ENCODE measurements at regions not wholly inside any gene's neighbourhood (a gene's known extent, or its start where the extent isn't known, plus 50 kb on each side); places are given as distances from the start of the nearest gene placed in this dataset.

DNA sequence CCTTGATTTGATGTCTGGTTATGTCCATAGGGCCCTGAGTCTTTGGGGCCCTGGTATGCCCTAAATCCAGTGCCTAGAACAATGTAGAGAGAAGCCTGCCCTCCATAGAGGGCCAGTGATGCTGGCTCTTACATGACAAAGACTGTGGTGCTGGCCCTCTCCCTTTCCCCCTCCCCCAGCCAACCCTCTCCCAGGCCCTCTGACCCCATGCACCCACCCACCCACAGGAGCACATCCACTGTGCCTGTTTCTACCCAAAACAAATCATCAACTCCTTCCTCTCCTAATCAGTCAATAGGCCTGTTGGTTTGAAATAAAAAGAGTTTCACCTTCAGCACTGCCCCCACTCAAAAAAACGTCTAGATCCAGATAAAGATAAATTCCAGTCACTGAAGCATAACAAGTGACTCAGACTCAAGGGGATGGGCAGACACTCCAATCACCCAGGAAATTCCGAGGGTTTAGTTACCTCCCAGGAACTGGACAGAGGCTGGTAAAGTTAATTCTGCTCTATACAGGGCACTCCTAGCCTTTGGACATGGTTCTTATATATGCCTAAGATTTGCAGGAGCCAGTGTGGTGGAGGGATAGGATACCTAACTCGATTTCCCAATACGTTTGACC, 144.8 kb upstream of the VANGL1 start:
- DNase-seq (no peak), ATAC-seq (peak in 1 of 2 donors; percentile 29)
- H3K36me3 ChIP-seq = no peaks in the 10 kb centered on the region
- H3K4me3 ChIP-seq = no peak overlapping the region
- H3K9me3 ChIP-seq = no peaks in the 10 kb centered on the region
- no peak overlapping the region for H3K27ac ChIP-seq
- intact Hi-C loops (cut with DNase I) = no loop called here
- no peaks in the 10 kb centered on the region for H3K27me3 ChIP-seq (ENCODE audit: low read depth)
- TF ChIP-seq, protein P1, sequence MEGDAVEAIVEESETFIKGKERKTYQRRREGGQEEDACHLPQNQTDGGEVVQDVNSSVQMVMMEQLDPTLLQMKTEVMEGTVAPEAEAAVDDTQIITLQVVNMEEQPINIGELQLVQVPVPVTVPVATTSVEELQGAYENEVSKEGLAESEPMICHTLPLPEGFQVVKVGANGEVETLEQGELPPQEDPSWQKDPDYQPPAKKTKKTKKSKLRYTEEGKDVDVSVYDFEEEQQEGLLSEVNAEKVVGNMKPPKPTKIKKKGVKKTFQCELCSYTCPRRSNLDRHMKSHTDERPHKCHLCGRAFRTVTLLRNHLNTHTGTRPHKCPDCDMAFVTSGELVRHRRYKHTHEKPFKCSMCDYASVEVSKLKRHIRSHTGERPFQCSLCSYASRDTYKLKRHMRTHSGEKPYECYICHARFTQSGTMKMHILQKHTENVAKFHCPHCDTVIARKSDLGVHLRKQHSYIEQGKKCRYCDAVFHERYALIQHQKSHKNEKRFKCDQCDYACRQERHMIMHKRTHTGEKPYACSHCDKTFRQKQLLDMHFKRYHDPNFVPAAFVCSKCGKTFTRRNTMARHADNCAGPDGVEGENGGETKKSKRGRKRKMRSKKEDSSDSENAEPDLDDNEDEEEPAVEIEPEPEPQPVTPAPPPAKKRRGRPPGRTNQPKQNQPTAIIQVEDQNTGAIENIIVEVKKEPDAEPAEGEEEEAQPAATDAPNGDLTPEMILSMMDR (IDR thresholded peaks at IDR 0.05) = no peak
- no peaks in the 10 kb centered on the region for H3K4me1 ChIP-seq

DNA sequence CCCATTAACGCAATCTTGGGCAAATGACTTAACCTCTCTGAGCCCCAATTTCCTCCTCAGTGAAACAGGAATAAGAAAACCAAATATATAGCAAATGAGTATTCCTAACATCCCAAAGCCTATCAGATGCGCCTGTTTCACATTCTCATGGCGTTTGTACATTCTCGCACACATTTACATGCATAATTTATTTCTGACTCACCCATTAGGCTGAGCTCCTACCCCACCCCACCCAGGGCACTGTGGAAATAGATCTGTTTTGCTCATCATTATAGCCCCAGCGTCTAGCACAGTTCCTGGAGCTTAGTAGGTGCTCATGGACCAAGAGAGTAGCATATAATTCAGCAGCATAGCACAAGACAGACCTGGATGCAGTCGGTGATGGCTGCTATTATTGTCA, 146.1 kb upstream of the VANGL1 start:
- Histone ChIP-seq H3K27ac (no peak overlapping the region), H3K4me1 (no peaks in the 10 kb centered on the region), H3K4me3 (no peak overlapping the region), H3K27me3 (ENCODE audit: low read depth) (no peaks in the 10 kb centered on the region), H3K36me3 (no peaks in the 10 kb centered on the region), H3K9me3 (no peaks in the 10 kb centered on the region)
- TF ChIP-seq, protein P1 (IDR thresholded peaks at IDR 0.05) = no peak
- no peak for ATAC-seq
- intact Hi-C loops (cut with DNase I) = no loop called here
- no peak for DNase-seq

DNA sequence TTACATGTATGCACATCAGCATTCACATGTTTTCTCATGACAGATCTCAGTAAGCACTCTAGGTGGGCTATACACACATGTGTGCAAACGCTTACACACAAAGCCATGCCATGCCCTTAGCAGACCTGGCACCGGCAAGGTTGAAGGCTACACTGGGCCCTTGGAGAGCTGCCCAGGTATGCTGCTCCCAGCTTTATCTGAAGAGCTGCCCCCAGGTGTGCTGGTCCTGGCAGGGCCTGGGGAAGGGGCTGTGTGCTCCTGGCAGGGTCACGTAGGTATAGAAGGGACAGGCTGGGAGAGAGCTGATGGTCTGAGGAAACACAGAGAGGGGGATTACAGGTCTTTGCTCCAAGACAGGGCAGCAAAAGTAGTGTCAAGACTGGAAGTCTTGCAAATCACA, 146.7 kb upstream of the VANGL1 start:
- no peak overlapping the region for H3K27ac ChIP-seq

DNA sequence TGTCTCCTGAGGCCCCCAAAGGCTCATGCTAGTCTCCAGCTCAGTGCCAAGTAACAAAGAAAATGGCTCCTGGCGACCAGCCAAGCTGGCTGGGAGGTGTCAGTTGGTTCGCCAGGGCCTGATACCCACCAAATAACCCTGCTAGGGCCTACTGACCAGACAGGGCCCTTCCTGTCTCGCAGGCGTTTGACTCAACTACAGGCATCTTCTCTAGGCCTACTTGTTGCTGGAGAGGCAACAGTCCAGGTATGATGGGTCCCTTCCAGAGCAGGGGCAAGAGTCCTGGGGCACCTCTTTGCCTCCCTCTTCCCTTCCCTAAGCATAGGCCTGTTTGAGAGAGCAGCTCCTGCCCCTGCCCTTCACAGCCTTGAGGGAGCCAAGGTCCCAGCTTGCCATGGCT, 147.9 kb upstream of the VANGL1 start:
- intact Hi-C loops (cut with DNase I) = no loop called here
- H3K27me3 ChIP-seq (ENCODE audit: low read depth) = no peaks in the 10 kb centered on the region
- no peaks in the 10 kb centered on the region for H3K4me1 ChIP-seq

More for the DNA sequence above, 146.7 kb upstream of the VANGL1 start:
- no peaks in the 10 kb centered on the region for H3K4me1 ChIP-seq
- H3K27me3 ChIP-seq (ENCODE audit: low read depth) = no peaks in the 10 kb centered on the region
- DNase-seq (no peak), ATAC-seq (no peak)
- TF ChIP-seq, protein P1 (IDR thresholded peaks at IDR 0.05) = no peak
- no peaks in the 10 kb centered on the region for H3K9me3 ChIP-seq
- intact Hi-C loops (cut with DNase I) = no loop called here
- no peak overlapping the region for H3K4me3 ChIP-seq
- no peaks in the 10 kb centered on the region for H3K36me3 ChIP-seq

DNA sequence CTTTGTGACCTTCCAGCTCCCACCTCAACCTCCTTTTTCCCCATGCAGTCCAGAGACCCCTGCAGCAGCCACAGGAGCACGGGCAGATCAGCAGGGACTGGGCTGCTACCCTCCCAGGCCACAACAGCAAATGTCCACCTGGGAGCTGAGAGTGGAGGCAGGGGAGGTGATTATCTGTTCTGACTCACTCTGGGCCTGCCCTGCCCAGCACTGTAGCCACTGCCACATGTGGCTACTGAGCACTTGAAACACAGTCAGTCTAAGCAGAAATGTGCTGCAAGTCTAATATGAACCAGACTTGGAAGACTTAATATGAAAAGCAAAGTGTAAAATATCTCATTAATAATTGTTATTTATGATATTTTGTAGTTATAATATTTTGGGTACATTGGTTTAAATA, 148.9 kb upstream of the VANGL1 start:
- Histone ChIP-seq H3K27me3 (ENCODE audit: low read depth) (no peaks in the 10 kb centered on the region), H3K4me3 (no peak overlapping the region), H3K9me3 (no peaks in the 10 kb centered on the region), H3K27ac (no peak overlapping the region), H3K36me3 (no peaks in the 10 kb centered on the region), H3K4me1 (no peaks in the 10 kb centered on the region)
- DNase-seq = no peak
- TF ChIP-seq, protein P1 (IDR thresholded peaks at IDR 0.05) = no peak
- intact Hi-C loops (cut with DNase I) = no loop called here
- no peak for ATAC-seq

More for the DNA sequence above, 147.9 kb upstream of the VANGL1 start:
- Histone ChIP-seq H3K36me3 (no peaks in the 10 kb centered on the region), H3K27ac (no peak overlapping the region), H3K4me3 (no peak overlapping the region), H3K9me3 (no peaks in the 10 kb centered on the region)
- no peak for ATAC-seq
- TF ChIP-seq, protein P1 (IDR thresholded peaks at IDR 0.05) = no peak
- no peak for DNase-seq
